ENCODE measurements at regions not wholly inside any gene's neighbourhood (a gene's known extent, or its start where the extent isn't known, plus 50 kb on each side); places are given as distances from the start of the nearest gene placed in this dataset.

DNA sequence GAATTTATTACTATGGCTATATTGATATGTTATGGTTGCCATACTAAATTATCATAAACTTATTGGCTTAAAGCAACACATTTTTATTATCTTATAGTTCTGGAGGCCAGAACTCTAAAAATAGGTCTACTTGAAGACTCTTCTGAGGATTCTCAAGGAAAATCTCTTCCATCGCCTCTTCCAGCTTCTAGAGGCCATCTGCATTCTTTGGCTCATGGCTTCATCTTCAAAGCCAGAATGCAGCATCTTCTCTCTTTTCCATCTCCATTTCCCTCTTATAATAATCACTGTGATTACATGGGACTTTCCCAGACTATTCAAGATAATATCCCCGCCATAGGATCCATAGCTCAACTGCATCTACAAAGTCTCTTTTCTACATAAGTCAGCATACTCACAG is 385.4 kb downstream of the RMST start:
- H3K4me1 Mint-ChIP-seq (ENCODE audit: low read depth, unreplicated experiment) = no peaks in the 10 kb centered on the region
- TF ChIP-seq CTCF (IDR thresholded peaks at IDR 0.05; ENCODE audit: partially characterized antibody, unreplicated experiment) = no peak
- H3K4me3 Mint-ChIP-seq (ENCODE audit: unreplicated experiment) = no peak overlapping the region
- no peak for DNase-seq
- no peak overlapping the region for H3K27ac Mint-ChIP-seq (ENCODE audit: unreplicated experiment)
- no peaks in the 10 kb centered on the region for H3K9me3 Mint-ChIP-seq (ENCODE audit: unreplicated experiment)
- no peaks in the 10 kb centered on the region for H3K36me3 Mint-ChIP-seq (ENCODE audit: unreplicated experiment)
- no peaks in the 10 kb centered on the region for H3K27me3 Mint-ChIP-seq (ENCODE audit: unreplicated experiment)

GRCh38 chr12:97854477-97854876 is 391.9 kb downstream of the RMST start:
- H3K27me3 Mint-ChIP-seq (ENCODE audit: unreplicated experiment) = peaks cover 2% of the 10 kb centered on the region
- no peak for DNase-seq
- no peak overlapping the region for H3K27ac Mint-ChIP-seq (ENCODE audit: unreplicated experiment)
- H3K4me1 Mint-ChIP-seq (ENCODE audit: low read depth, unreplicated experiment) = no peaks in the 10 kb centered on the region
- H3K36me3 Mint-ChIP-seq (ENCODE audit: unreplicated experiment) = no peaks in the 10 kb centered on the region
- no peak for TF ChIP-seq CTCF (IDR thresholded peaks at IDR 0.05; ENCODE audit: partially characterized antibody, unreplicated experiment)
- H3K4me3 Mint-ChIP-seq (ENCODE audit: unreplicated experiment) = no peak overlapping the region
- H3K9me3 Mint-ChIP-seq (ENCODE audit: unreplicated experiment) = peaks cover 2% of the 10 kb centered on the region

DNA sequence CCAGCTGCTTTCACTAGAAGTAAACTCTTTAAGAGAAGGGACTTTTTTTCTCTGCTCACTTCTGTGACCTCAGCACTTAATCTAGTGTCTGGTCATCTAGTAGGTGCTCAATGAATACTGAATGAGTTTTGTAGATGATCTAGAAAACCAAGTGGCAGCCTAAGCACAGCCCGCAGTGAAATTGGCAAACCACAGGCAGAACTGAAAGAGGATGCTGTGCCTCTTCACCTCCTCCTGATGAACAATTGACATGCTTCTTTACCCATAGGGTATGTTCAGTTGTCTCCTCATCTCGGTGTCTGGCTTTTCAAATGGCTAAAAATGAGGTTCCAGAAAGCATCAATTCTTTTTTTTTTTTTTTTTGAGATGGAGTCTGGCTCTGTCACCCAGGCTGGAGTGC is 399.5 kb downstream of the RMST start:
- peaks cover 2% of the 10 kb centered on the region for H3K9me3 Mint-ChIP-seq (ENCODE audit: unreplicated experiment)
- no peak overlapping the region for H3K27ac Mint-ChIP-seq (ENCODE audit: unreplicated experiment)
- TF ChIP-seq CTCF (IDR thresholded peaks at IDR 0.05; ENCODE audit: partially characterized antibody, unreplicated experiment) = no peak
- no peaks in the 10 kb centered on the region for H3K27me3 Mint-ChIP-seq (ENCODE audit: unreplicated experiment)
- no peaks in the 10 kb centered on the region for H3K36me3 Mint-ChIP-seq (ENCODE audit: unreplicated experiment)
- no peak for DNase-seq
- H3K4me3 Mint-ChIP-seq (ENCODE audit: unreplicated experiment) = no peak overlapping the region
- H3K4me1 Mint-ChIP-seq (ENCODE audit: low read depth, unreplicated experiment) = no peaks in the 10 kb centered on the region

GRCh38 chr12:97875064-97875463 is 412.5 kb downstream of the RMST start:
- no peak for TF ChIP-seq CTCF (IDR thresholded peaks at IDR 0.05; ENCODE audit: partially characterized antibody, unreplicated experiment)
- Mint-ChIP-seq H3K9me3 (ENCODE audit: unreplicated experiment) (peaks cover 1% of the 10 kb centered on the region), H3K36me3 (ENCODE audit: unreplicated experiment) (no peaks in the 10 kb centered on the region), H3K27me3 (ENCODE audit: unreplicated experiment) (no peaks in the 10 kb centered on the region), H3K4me1 (ENCODE audit: low read depth, unreplicated experiment) (no peaks in the 10 kb centered on the region), H3K4me3 (ENCODE audit: unreplicated experiment) (no peak overlapping the region), H3K27ac (ENCODE audit: unreplicated experiment) (no peak overlapping the region)
- no peak for DNase-seq

DNA sequence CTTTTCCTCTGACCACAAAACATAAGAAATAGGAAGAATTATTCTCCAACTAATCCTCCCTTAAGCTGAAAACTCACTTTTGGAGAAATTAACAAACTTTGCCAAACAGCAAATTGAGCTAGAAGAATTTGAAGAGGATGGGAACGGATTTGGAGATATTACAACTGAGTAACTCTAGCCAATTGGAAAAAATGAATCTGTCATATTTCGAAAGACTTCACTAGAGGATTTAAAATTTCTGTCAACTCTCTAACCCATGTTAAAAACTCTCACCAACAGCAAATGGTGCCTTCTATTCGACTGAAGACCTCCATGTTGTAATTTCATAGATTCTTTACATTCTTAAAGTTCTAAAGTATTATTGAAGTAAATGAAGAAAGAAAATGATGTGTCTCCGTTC is 414.2 kb downstream of the RMST start:
- Mint-ChIP-seq H3K4me1 (ENCODE audit: low read depth, unreplicated experiment) (no peaks in the 10 kb centered on the region), H3K9me3 (ENCODE audit: unreplicated experiment) (peaks cover 1% of the 10 kb centered on the region), H3K27me3 (ENCODE audit: unreplicated experiment) (no peaks in the 10 kb centered on the region), H3K36me3 (ENCODE audit: unreplicated experiment) (no peaks in the 10 kb centered on the region), H3K27ac (ENCODE audit: unreplicated experiment) (no peak overlapping the region), H3K4me3 (ENCODE audit: unreplicated experiment) (no peak overlapping the region)
- no peak for TF ChIP-seq CTCF (IDR thresholded peaks at IDR 0.05; ENCODE audit: partially characterized antibody, unreplicated experiment)
- DNase-seq = no peak

Measured in glutamatergic neuron (in vitro differentiated cells).